Neuron (in vitro differentiated cells): ENCODE measurements at regions not wholly inside any gene's neighbourhood (a gene's known extent, or its start where the extent isn't known, plus 50 kb on each side); places are given as distances from the start of the nearest gene placed in this dataset.
"Not testable (repeated sequence)": the region's sequence is repeated elsewhere in the genome, so short reads cannot be mapped to it uniquely, and the experiment has no call there.

Experiments
- H2AFZ ChIP-seq: one replicate; pipeline ENCODE4 v1.6.1; 2013; ENCODE audit warnings: low read depth, mild to moderate bottlenecking, inconsistent platforms, low read length, moderate library complexity
- H3K27me3 ChIP-seq: one replicate; pipeline ENCODE4 v1.6.1; 2013; ENCODE audit warnings: low read length; ENCODE audit not compliant: insufficient read depth
- H3K36me3 ChIP-seq: one replicate; pipeline ENCODE4 v1.6.1; 2013; ENCODE audit warnings: low read length; ENCODE audit not compliant: insufficient read depth
- H3K4me1 ChIP-seq: one replicate; pipeline ENCODE4 v1.6.1; 2013; ENCODE audit warnings: low read length; ENCODE audit not compliant: insufficient read depth
- H3K4me3 ChIP-seq: 2 replicates; pipeline ENCODE4 v1.5.1; 2013; ENCODE audit warnings: mild to moderate bottlenecking, low read length, moderate library complexity
- H3K9me3 ChIP-seq: one replicate; pipeline ENCODE4 v1.6.1; 2013; ENCODE audit warnings: low read length

DNA sequence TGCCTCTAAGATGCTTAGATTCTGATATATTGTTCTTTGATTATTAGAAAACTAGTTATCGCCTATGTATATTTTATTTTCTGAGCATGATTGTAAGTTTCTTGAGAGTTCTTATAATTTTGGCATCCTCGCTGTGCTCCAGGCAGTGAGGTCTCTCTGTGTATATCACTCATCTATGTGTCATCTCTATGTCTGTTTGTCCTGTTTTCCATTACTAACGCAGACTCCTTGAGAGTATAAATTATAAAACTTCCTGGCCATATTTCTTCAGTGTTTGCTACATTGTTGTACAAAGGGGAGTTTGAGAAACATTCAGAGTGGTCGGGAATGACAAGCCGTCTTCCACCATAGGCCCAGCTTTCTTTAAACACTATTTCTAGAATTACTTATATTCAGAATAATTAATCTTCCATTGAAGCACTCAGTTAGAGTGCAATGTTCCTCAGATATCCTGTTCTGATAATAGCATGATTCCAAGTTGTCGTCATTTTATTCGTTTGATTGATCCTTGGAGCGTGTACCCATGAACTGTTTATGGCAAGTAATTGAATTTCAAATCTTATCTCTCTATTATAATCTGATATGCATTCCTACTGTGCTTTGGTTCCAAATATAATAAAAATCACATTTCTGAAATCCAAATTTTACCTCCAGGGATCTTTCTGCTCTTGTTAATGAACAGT lies 206.6 kb downstream of the BAMBI start:
- Histone ChIP-seq H3K36me3 (no peaks in the 10 kb centered on the region), H2AFZ (no peak overlapping the region), H3K27me3 (peaks cover 5% of the 10 kb centered on the region), H3K4me1 (no peaks in the 10 kb centered on the region), H3K9me3 (no peaks in the 10 kb centered on the region), H3K4me3 (no peak overlapping the region)

- no peaks in the 10 kb centered on the region for H3K4me1 ChIP-seq
- no peaks in the 10 kb centered on the region for H3K36me3 ChIP-seq
- no peaks in the 10 kb centered on the region for H3K9me3 ChIP-seq
- H3K4me3 ChIP-seq: no peak overlapping the region
- H2AFZ ChIP-seq: no peak overlapping the region
- H3K27me3 ChIP-seq: no peaks in the 10 kb centered on the region
These were observed 213.0 kb downstream of the BAMBI start for GRCh38 chr10:28890121-28890950.

DNA sequence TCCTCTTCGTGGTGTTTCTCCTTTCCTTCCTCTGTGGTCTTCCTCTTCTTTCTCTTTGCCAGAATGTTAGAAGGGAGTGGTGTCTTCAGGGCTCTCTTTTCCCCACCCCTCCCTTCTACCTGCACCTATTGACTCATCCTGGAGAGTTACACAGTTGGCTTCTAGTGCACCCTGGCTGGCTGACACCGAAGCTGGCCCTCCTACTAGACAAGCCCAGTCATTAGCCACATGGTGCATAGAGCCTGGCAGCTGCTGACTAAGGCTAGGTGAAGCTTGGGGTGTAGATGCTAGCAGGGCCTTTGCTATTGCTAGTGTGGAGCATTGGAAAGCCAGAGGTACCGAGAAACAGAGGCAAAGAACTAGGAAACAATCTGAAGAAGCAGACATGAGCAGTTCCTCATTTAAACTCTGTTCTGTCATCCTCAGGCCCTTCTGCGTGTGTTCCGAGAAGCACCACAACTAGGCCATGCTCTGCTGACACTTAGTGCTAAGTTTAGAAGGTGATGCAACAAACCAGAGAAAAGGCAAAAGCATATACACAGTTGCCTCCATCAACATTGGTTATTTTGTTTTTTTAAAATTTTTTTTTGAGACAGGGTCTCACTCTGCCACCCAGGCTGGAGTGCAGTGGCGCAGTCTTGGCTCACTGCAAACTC lies 213.9 kb downstream of the BAMBI start:
- H3K9me3 ChIP-seq: no peaks in the 10 kb centered on the region
- no peaks in the 10 kb centered on the region for H3K36me3 ChIP-seq
- H3K4me1 ChIP-seq: no peaks in the 10 kb centered on the region
- H2AFZ ChIP-seq: no peak overlapping the region
- H3K4me3 ChIP-seq: no peak overlapping the region
- no peaks in the 10 kb centered on the region for H3K27me3 ChIP-seq

GRCh38 chr10:28892818-28893547 lies 215.7 kb downstream of the BAMBI start:
- Histone ChIP-seq H2AFZ (no peak overlapping the region), H3K4me3 (no peak overlapping the region), H3K4me1 (peaks cover 7% of the 10 kb centered on the region), H3K27me3 (no peaks in the 10 kb centered on the region), H3K9me3 (no peaks in the 10 kb centered on the region), H3K36me3 (no peaks in the 10 kb centered on the region)

GRCh38 chr10:28894146-28894545 lies 216.8 kb downstream of the BAMBI start:
- Histone ChIP-seq H2AFZ (no peak overlapping the region), H3K4me1 (peaks cover 10% of the 10 kb centered on the region), H3K9me3 (no peaks in the 10 kb centered on the region), H3K36me3 (no peaks in the 10 kb centered on the region), H3K27me3 (no peaks in the 10 kb centered on the region), H3K4me3 (no peak overlapping the region)

DNA sequence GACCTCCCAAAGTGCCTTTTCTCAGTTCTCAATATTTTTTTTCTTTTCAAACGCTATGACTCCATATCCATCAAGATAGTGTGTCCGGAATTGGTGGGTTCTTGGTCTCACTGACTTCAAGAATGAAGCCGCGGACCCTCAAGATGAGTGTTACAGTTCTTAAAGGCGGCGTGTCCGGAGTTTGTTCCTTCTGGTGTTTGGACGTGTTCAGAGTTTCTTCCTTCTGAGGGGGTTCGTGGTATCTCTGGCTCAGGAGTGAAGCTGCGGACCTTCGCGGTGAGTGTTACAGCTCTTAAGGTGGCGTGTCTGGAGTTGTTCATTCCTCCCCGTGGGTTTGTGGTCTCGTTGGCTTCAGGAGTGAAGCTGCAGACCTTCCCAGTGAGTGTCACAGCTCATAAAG lies 218.3 kb downstream of the BAMBI start:
- H3K27me3 ChIP-seq, H3K4me3 ChIP-seq, H2AFZ ChIP-seq, H3K4me1 ChIP-seq, H3K9me3 ChIP-seq, H3K36me3 ChIP-seq: not testable (repeated sequence)

GRCh38 chr10:28896791-28897409 lies 219.6 kb downstream of the BAMBI start:
- H3K27me3 ChIP-seq, H3K4me3 ChIP-seq, H3K36me3 ChIP-seq, H2AFZ ChIP-seq, H3K4me1 ChIP-seq, H3K9me3 ChIP-seq: not testable (repeated sequence)

- no peak overlapping the region for H2AFZ ChIP-seq
- peaks cover 2% of the 10 kb centered on the region for H3K9me3 ChIP-seq
- no peaks in the 10 kb centered on the region for H3K36me3 ChIP-seq
- H3K27me3 ChIP-seq: no peaks in the 10 kb centered on the region
- peaks cover 10% of the 10 kb centered on the region for H3K4me1 ChIP-seq
- peak overlapping the region; percentile 11 for H3K4me3 ChIP-seq
These were observed 220.5 kb downstream of the BAMBI start for GRCh38 chr10:28897617-28898464.

DNA sequence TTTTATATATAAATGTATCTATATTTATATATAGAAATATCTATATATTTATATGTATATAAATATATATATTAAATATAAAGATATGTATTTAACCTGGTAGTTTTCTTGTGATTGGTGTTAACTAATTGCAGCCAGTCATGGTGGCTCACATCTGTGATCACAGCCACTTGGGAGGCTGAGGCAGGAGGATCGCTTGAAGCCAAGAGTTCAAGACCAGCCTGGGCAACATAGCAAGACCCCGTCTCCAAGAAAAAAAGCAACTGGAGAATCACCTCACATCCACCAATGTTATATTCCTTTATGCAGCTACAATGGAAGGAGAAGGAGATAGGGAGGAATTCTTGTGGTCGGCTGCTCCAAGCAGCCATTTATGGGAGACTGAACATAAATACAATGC lies 224.9 kb downstream of the BAMBI start:
- no peaks in the 10 kb centered on the region for H3K36me3 ChIP-seq
- H3K4me3 ChIP-seq: no peak overlapping the region
- H3K27me3 ChIP-seq: peaks cover 4% of the 10 kb centered on the region
- H3K4me1 ChIP-seq: peaks cover 10% of the 10 kb centered on the region
- H3K9me3 ChIP-seq: peaks cover 2% of the 10 kb centered on the region
- no peak overlapping the region for H2AFZ ChIP-seq

DNA sequence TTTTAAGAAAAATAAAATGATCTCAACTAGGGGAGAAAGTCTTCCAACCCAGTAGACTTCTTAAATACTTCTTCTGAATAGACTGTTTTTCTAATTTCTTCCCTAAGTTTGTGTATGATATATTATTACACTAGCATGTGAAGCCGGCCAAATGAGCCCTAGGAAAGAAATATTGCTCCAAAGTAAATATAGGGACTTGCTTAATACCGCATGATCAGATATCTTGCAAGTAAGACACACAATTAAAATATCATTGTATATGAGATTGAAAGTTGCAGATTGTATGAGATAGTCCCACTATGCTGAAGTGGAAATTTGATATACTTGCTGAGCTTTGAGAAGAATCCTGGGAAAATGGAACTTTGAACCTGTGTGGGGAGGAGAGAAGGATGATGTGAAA lies 225.7 kb downstream of the BAMBI start:
- no peak overlapping the region for H3K4me3 ChIP-seq
- peaks cover 4% of the 10 kb centered on the region for H3K27me3 ChIP-seq
- H3K4me1 ChIP-seq: peaks cover 2% of the 10 kb centered on the region
- no peaks in the 10 kb centered on the region for H3K36me3 ChIP-seq
- H3K9me3 ChIP-seq: peaks cover 2% of the 10 kb centered on the region
- no peak overlapping the region for H2AFZ ChIP-seq

GRCh38 chr10:28903736-28904135 lies 226.4 kb downstream of the BAMBI start:
- peaks cover 4% of the 10 kb centered on the region for H3K27me3 ChIP-seq
- no peaks in the 10 kb centered on the region for H3K4me1 ChIP-seq
- no peaks in the 10 kb centered on the region for H3K36me3 ChIP-seq
- H3K9me3 ChIP-seq: peaks cover 2% of the 10 kb centered on the region
- H3K4me3 ChIP-seq: no peak overlapping the region
- H2AFZ ChIP-seq: no peak overlapping the region

- Histone ChIP-seq H3K36me3 (no peaks in the 10 kb centered on the region), H3K4me1 (no peaks in the 10 kb centered on the region), H3K4me3 (no peak overlapping the region), H3K9me3 (peaks cover 2% of the 10 kb centered on the region), H2AFZ (no peak overlapping the region), H3K27me3 (peaks cover 4% of the 10 kb centered on the region)
These were observed 228.1 kb downstream of the BAMBI start for GRCh38 chr10:28905371-28905770.
